A549 (cell line): ENCODE measurements at regions not wholly inside any gene's neighbourhood (a gene's known extent, or its start where the extent isn't known, plus 50 kb on each side); places are given as distances from the start of the nearest gene placed in this dataset.

ENCODE experiments used
- ATAC-seq, 2 experiments: fragments of 200-7000 bp in 1 of 2; fragments of >200 bp in 1 of 2; cut with Nextera tagmentation in 1 of 2; cut with Tn5 transposase in 1 of 2; 3 replicates each; pipeline versions ENCODE4 v1.8.0 to v1.9.1; 2018 to 2020; ENCODE audit warnings: mild to moderate bottlenecking in 1 of 2, moderate library complexity in 1 of 2
- CTCF ChIA-PET: fragments of 300-600 bp; sonication (Branson Sonifier 250); formaldehyde crosslinking; extraction: SDS; loops from one replicate; lab custom pipeline; 2021; ENCODE audit warnings: antibody characterized with exemption, inconsistent platforms; lab: Yijun Ruan, JAX
- POLR2A ChIA-PET: fragments of 350-600 bp; formaldehyde crosslinking; extraction: SDS; loops from one replicate; lab custom pipeline; 2021; ENCODE audit warnings: antibody characterized with exemption, inconsistent platforms; lab: Yijun Ruan, JAX
- DNase-seq, 2 experiments: peaks; one replicate each; pipeline versions ENCODE4 v3.0.0 to v3.0.0-alpha.2; 2011 to 2016; ENCODE audit warnings: low read depth in 1 of 2, low spot score in 1 of 2
- FAIRE-seq: peaks from 2 replicates; lab custom pipeline; 2011; peaks lifted over from hg19 to GRCh38; lab: Jason Lieb, UNC
- H3K27ac ChIP-seq, 2 experiments: fragments of >200 bp; sonication (Bioruptor Twin); formaldehyde crosslinking; 3 replicates each; pipeline ENCODE4 v1.5.1; 2016 to 2017
- H3K4me1 ChIP-seq: fragments of >200 bp; sonication (Bioruptor Twin); formaldehyde crosslinking; 3 replicates; pipeline ENCODE4 v1.6.1; 2016
- H3K4me2 ChIP-seq: fragments of >200 bp; sonication (Bioruptor Twin); formaldehyde crosslinking; 3 replicates; pipeline ENCODE4 v1.6.1; 2016
- H3K4me3 ChIP-seq: fragments of >200 bp; sonication (Bioruptor Twin); formaldehyde crosslinking; 3 replicates; pipeline ENCODE4 v1.5.1; 2016
- H3K9me3 ChIP-seq: fragments of >200 bp; sonication (Bioruptor Twin); formaldehyde crosslinking; 3 replicates; pipeline ENCODE4 v1.6.1; 2016
- CBX2 ChIP-seq: fragments of 200-600 bp; sonication (generic); IDR thresholded peaks from 2 replicates; pipeline ENCODE4 v1.6.1; 2016; ENCODE audit warnings: low read depth, mild to moderate bottlenecking, borderline replicate concordance
- CBX8 ChIP-seq: fragments of 200-600 bp; sonication (generic); IDR thresholded peaks from 2 replicates; pipeline ENCODE4 v1.6.1; 2016
- CEBPB ChIP-seq, 2 experiments: fragments of >200 bp in 1 of 2; sonication (Bioruptor Twin) in 1 of 2; formaldehyde crosslinking in 1 of 2; IDR thresholded peaks; 2 replicates each; pipeline ENCODE4 v1.6.1; 2012 to 2016
- CHD4 ChIP-seq: fragments of 200-600 bp; sonication (generic); IDR thresholded peaks from 2 replicates; pipeline ENCODE4 v1.6.1; 2016; ENCODE audit warnings: antibody characterized with exemption, mild to moderate bottlenecking, borderline replicate concordance
- E2F6 ChIP-seq: IDR thresholded peaks from 2 replicates; pipeline ENCODE4 v1.6.1; 2012; ENCODE audit warnings: low read depth, borderline replicate concordance
- EHMT2 ChIP-seq: fragments of 200-600 bp; sonication (generic); IDR thresholded peaks from 2 replicates; pipeline ENCODE4 v1.6.1; 2016; ENCODE audit warnings: antibody characterized with exemption, low read depth, mild to moderate bottlenecking, moderate library complexity
- FOXS1 ChIP-seq: fragments of 250-450 bp; sonication (Bioruptor Pico); IDR thresholded peaks from 2 replicates; pipeline ENCODE4 v1.5.0; 2020; ENCODE audit warnings: mild to moderate bottlenecking, moderate library complexity
- HEYL ChIP-seq: fragments of 250-450 bp; sonication (Bioruptor Pico); IDR thresholded peaks from 2 replicates; pipeline ENCODE4 v1.8.0; 2021; ENCODE audit warnings: mild to moderate bottlenecking, moderate library complexity
- HMGXB4 ChIP-seq: fragments of 250-450 bp; sonication (Bioruptor Pico); IDR thresholded peaks from 2 replicates; pipeline ENCODE4 v1.5.0; 2021; ENCODE audit warnings: mild to moderate bottlenecking, moderate library complexity, borderline replicate concordance
- MAFK ChIP-seq: fragments of 450-650 bp; IDR thresholded peaks from 2 replicates; pipeline ENCODE4 v1.6.1; 2014; ENCODE audit not compliant: partially characterized antibody
- MAX ChIP-seq: IDR thresholded peaks from 2 replicates; pipeline ENCODE4 v1.6.1; 2012
- NFE2L2 ChIP-seq: fragments of 150-350 bp; conservative IDR thresholded peaks from 2 replicates; pipeline ENCODE4 v1.6.1; 2014; ENCODE audit warnings: low read length
- PHF8 ChIP-seq: fragments of 200-600 bp; sonication (generic); IDR thresholded peaks from 2 replicates; pipeline ENCODE4 v1.6.1; 2016; ENCODE audit warnings: low read depth, mild to moderate bottlenecking, antibody characterized with exemption, moderate library complexity, borderline replicate concordance
- POLR2AphosphoS2 ChIP-seq: conservative IDR thresholded peaks from 2 replicates; pipeline ENCODE4 v1.6.1; 2012; ENCODE audit warnings: low read length, improper control_type of control experiment, inconsistent platforms
- RAD21 ChIP-seq, 2 experiments: fragments of >200 bp in 1 of 2; sonication (Bioruptor Twin) in 1 of 2; formaldehyde crosslinking in 1 of 2; IDR thresholded peaks in 1 of 2; conservative IDR thresholded peaks in 1 of 2; 2 replicates in 1 of 2; 3 replicates in 1 of 2; pipeline ENCODE4 v1.6.1; 2012 to 2018; ENCODE audit warnings: inconsistent platforms in 1 of 2
- REST ChIP-seq: fragments of 200-600 bp; sonication (generic); IDR thresholded peaks from 2 replicates; pipeline ENCODE4 v1.6.1; 2016; ENCODE audit warnings: antibody characterized with exemption, mild to moderate bottlenecking, moderate library complexity
- SMC3 ChIP-seq: fragments of >200 bp; sonication (Bioruptor Twin); formaldehyde crosslinking; IDR thresholded peaks from 3 replicates; pipeline ENCODE4 v1.6.1; 2018; ENCODE audit warnings: inconsistent platforms
- SREBF2 ChIP-seq: fragments of 450-650 bp; IDR thresholded peaks from 2 replicates; pipeline ENCODE4 v1.6.1; 2014; ENCODE audit warnings: mild to moderate bottlenecking, moderate library complexity
- TFCP2L1 ChIP-seq: fragments of 250-450 bp; sonication (Bioruptor Pico); IDR thresholded peaks from 2 replicates; pipeline ENCODE4 v1.5.0; 2021; ENCODE audit warnings: mild to moderate bottlenecking
- USF2 ChIP-seq: fragments of 450-650 bp; IDR thresholded peaks from 2 replicates; pipeline ENCODE4 v1.6.1; 2014; ENCODE audit warnings: antibody characterized with exemption

GRCh38 chr6:164887660-164888059, 421.7 kb downstream of the C6orf118 start:
- ATAC-seq (no peak), FAIRE-seq (no peak), DNase-seq (no peak)
- Histone ChIP-seq H3K27ac (no peak overlapping the region), H3K4me3 (no peak overlapping the region), H3K4me2 (no peak overlapping the region), H3K9me3 (no peaks in the 10 kb centered on the region), H3K4me1 (no peaks in the 10 kb centered on the region)
- TF ChIP-seq TFCP2L1 (CRISPR knock-in tag) (no peak), FOXS1 (no peak), PHF8 (no peak), HEYL (CRISPR knock-in tag) (no peak), MAX (no peak), HMGXB4 (CRISPR knock-in tag) (no peak), SMC3 (no peak), RAD21 (conservative IDR thresholded peaks at IDR 0.05 in 1 of 2, IDR thresholded peaks at IDR 0.05 in 1 of 2) (no peak), REST (no peak), CBX2 (no peak), E2F6 (no peak), MAFK (no peak), CHD4 (no peak), CEBPB (IDR thresholded peaks at IDR 0.05) (no peak)
- ChIA-PET CTCF (no interaction called here), POLR2A (no interaction called here)

- H3K4me1 ChIP-seq = no peaks in the 10 kb centered on the region
- no peak for ATAC-seq
- H3K4me3 ChIP-seq = no peak overlapping the region
- H3K9me3 ChIP-seq = no peaks in the 10 kb centered on the region
- CTCF ChIA-PET = interaction anchor here (0.8 kb wide), 1 partner anchor 21 kb away, joined by 3 read pairs; no protein-coding TSS in a partner anchor
- TF ChIP-seq CBX8 (no peak), POLR2AphosphoS2 (no peak), SREBF2 (no peak), NFE2L2 (no peak), CBX2 (no peak), USF2 (no peak), EHMT2 (no peak)
- POLR2A ChIA-PET = no interaction called here
- no peak overlapping the region for H3K27ac ChIP-seq
- FAIRE-seq = no peak
- H3K4me2 ChIP-seq = no peak overlapping the region
- no peak for DNase-seq
These were observed 427.2 kb downstream of the C6orf118 start for GRCh38 chr6:164882236-164882635.
